K562 (cell line): ENCODE measurements at regions not wholly inside any gene's neighbourhood (a gene's known extent, or its start where the extent isn't known, plus 50 kb on each side); places are given as distances from the start of the nearest gene placed in this dataset.

ENCODE experiments used
- ATAC-seq: fragments of 200-7000 bp; cut with Tn5 transposase; 3 replicates; pipeline ENCODE4 v1.9.1; 2020; ENCODE audit warnings: moderate library complexity
- BruUV-seq: library from RNA; stranded (reverse); fragments of 400-500 nt; replicated peaks from 2 replicates; lab custom pipeline; 2021; lab: Mats Ljungman, UMichigan
- CTCF ChIA-PET: fragments of 300-600 bp; formaldehyde crosslinking; extraction: SDS; loops from one replicate; lab custom pipeline; 2021; ENCODE audit warnings: low intra/inter-chr PET ratio; lab: Yijun Ruan, JAX
- POLR2A ChIA-PET: fragments of 300-600, 350-650 bp; sonication (Branson Sonifier 250); formaldehyde crosslinking; extraction: SDS; loops from one replicate; lab custom pipeline; 2021; ENCODE audit warnings: antibody characterized with exemption, inconsistent platforms; lab: Yijun Ruan, JAX
- DNase-seq, 4 experiments: peaks; one replicate each; pipeline versions ENCODE4 v3.0.0 to v3.0.0-alpha.2; 2011 to 2018; ENCODE audit warnings: low spot score in 3 of 4, mixed read lengths in 3 of 4; ENCODE audit errors: extremely low read depth in 1 of 4
- FAIRE-seq: peaks from 2 replicates; lab custom pipeline; 2011; peaks lifted over from hg19 to GRCh38; lab: Jason Lieb, UNC
- H2AFZ ChIP-seq: 2 replicates; pipeline ENCODE4 v1.6.0; 2011; ENCODE audit warnings: low read depth, low read length, control low read depth, inconsistent platforms
- H3K27ac ChIP-seq: fragments of 200-600 bp; 3 replicates; pipeline ENCODE4 v1.8.0; 2011; ENCODE audit warnings: low read depth, mild to moderate bottlenecking, control low read depth, inconsistent platforms, low read length, moderate library complexity, mixed read lengths; ENCODE audit errors: extremely low read depth
- H3K27me3 ChIP-seq, 2 experiments: fragments of 300-600 bp in 1 of 2; 2 replicates in 1 of 2; 3 replicates in 1 of 2; pipeline versions ENCODE4 v1.6.0 to v1.8.0; 2011; ENCODE audit warnings: inconsistent platforms in 2 of 2, low read length in 2 of 2, mild to moderate bottlenecking in 1 of 2, mixed read lengths in 1 of 2, moderate library complexity in 1 of 2; ENCODE audit not compliant: control insufficient read depth in 2 of 2, insufficient read depth in 2 of 2
- H3K36me3 ChIP-seq: fragments of 300-600 bp; 3 replicates; pipeline ENCODE4 v1.8.0; 2011; ENCODE audit warnings: mild to moderate bottlenecking, low read length, inconsistent platforms; ENCODE audit not compliant: control insufficient read depth, insufficient read depth
- H3K4me1 ChIP-seq, 2 experiments: fragments of 200-600 bp in 1 of 2; replicated peaks in 1 of 2; 2 replicates in 1 of 2; 3 replicates in 1 of 2; pipeline versions ENCODE4 v1.5.1 to v1.8.0; 2011; ENCODE audit warnings: inconsistent platforms in 2 of 2, low read length in 2 of 2, mild to moderate bottlenecking in 1 of 2, mixed read lengths in 1 of 2, moderate library complexity in 1 of 2; ENCODE audit not compliant: control insufficient read depth in 2 of 2, insufficient read depth in 2 of 2
- H3K4me2 ChIP-seq: 2 replicates; pipeline ENCODE4 v1.6.1; 2011; ENCODE audit warnings: low read length, control low read depth, inconsistent platforms, mixed read lengths; ENCODE audit not compliant: insufficient read depth
- H3K4me3 ChIP-seq: fragments of 200-600 bp; sonication (generic), shearing (Covaris generic); 2 replicates; pipeline ENCODE4 v1.5.1; 2016; ENCODE audit warnings: control low read depth, inconsistent platforms
- H3K79me2 ChIP-seq: fragments of 200-600 bp; 3 replicates; pipeline ENCODE4 v1.8.0; 2011; ENCODE audit warnings: low read length, inconsistent platforms; ENCODE audit not compliant: control insufficient read depth, insufficient read depth
- H3K9ac ChIP-seq, 2 experiments: 2 replicates each; pipeline versions ENCODE4 v1.6.0 to v1.6.1; 2011; ENCODE audit warnings: low read depth in 2 of 2, low read length in 2 of 2, control low read depth in 1 of 2, inconsistent platforms in 1 of 2, mild to moderate bottlenecking in 1 of 2, mixed read lengths in 1 of 2; ENCODE audit not compliant: insufficient read depth in 1 of 2
- H3K9me1 ChIP-seq: one replicate; pipeline ENCODE4 v1.6.0; 2011; ENCODE audit warnings: inconsistent platforms, mild to moderate bottlenecking, low read length, moderate library complexity; ENCODE audit not compliant: control insufficient read depth, insufficient read depth
- H3K9me3 ChIP-seq: replicated peaks from 2 replicates; pipeline ENCODE4 v1.5.1; 2011; ENCODE audit warnings: low read depth, low read length, inconsistent platforms; ENCODE audit not compliant: control insufficient read depth, insufficient read depth
- H4K20me1 ChIP-seq: replicated peaks from 2 replicates; pipeline ENCODE4 v1.6.1; 2011; ENCODE audit warnings: low read length, inconsistent platforms, mixed read lengths; ENCODE audit not compliant: control insufficient read depth, insufficient read depth
- FOXA3 ChIP-seq, 2 experiments: fragments of 450-650 bp in 1 of 2; sonication (generic) in 1 of 2; formaldehyde crosslinking; IDR thresholded peaks in 1 of 2; conservative IDR thresholded peaks in 1 of 2; 2 replicates each; pipeline versions ENCODE4 v1.4.0 to v1.8.0; 2020 to 2022; ENCODE audit warnings: mild to moderate bottlenecking in 2 of 2, missing genetic modification reagents in 1 of 2
- SMAD2 ChIP-seq: fragments of 150-350 bp; IDR thresholded peaks from 2 replicates; pipeline ENCODE4 v1.6.1; 2014; ENCODE audit warnings: low read depth, mild to moderate bottlenecking, low read length
- ZNF644 ChIP-seq: fragments of 200-800 bp; sonication (Bioruptor generic); IDR thresholded peaks from 2 replicates; pipeline ENCODE4 v1.6.1; 2016; ENCODE audit warnings: low read depth, missing genetic modification characterization, missing compliant biosample characterization
- ZNF780A ChIP-seq: fragments of 250-450 bp; sonication (Bioruptor Pico); IDR thresholded peaks from 2 replicates; pipeline ENCODE4 v1.5.0; 2021; ENCODE audit warnings: mild to moderate bottlenecking
- WGBS: fragments of 100-300 bp; shearing (Covaris generic); methylation state at CpG from one replicate; pipeline ENCODE4 v1.1.6; 2016; ENCODE audit warnings: low coverage, mixed read lengths; ENCODE audit not compliant: insufficient coverage; ENCODE audit errors: missing lambda C conversion rate; 5-methylcytosine and 5-hydroxymethylcytosine counted together
- in situ Hi-C: fragments of 300-500 bp; cut with MboI; formaldehyde crosslinking; loops from 4 replicates; pipeline ENCODE4 v1.15.0; 2018; ENCODE audit warnings: inconsistent platforms, mixed read lengths
- intact Hi-C: fragments of 100-400 bp; cut with micrococcal nuclease; formaldehyde crosslinking; loops from 2 replicates; pipeline ENCODE4 v1.14.2; 2022
- TF ChIP-seq, protein P1 (sequence below): sonication (generic); formaldehyde crosslinking; IDR thresholded peaks from 2 replicates; pipeline ENCODE4 v1.8.1; 2022; ENCODE audit warnings: missing genetic modification reagents

DNA sequence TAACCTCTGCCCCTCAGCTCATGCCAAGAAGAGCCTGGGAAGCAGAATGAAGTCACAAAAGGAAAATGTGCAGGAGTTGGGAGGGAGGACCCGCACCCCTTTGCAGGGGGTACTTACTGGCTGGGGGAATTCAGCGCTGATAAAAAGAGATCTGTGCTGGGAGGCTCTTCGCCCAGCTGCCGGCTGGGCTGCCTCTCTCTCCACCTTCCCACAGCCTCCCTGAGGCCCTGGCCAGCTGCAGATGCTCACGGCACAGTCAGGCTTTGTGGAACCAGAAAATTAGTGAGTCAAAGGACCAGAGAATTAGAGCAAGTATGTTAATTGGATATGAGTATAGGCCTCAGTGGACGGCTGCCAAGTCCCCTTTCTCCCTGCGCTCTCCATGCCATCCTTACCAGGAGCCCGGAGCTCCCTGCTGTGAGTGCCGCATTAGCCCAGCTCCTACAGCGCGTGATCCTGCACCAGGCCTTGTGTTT is 181.7 kb upstream of the SH3BP4 start:
- TF ChIP-seq ZNF644 (tag) (no peak), SMAD2 (no peak), ZNF780A (no peak), FOXA3 (CRISPR knock-in tag; conservative IDR thresholded peaks at IDR 0.05 in 1 of 2, IDR thresholded peaks at IDR 0.05 in 1 of 2) (no peak)
- TF ChIP-seq, protein P1, sequence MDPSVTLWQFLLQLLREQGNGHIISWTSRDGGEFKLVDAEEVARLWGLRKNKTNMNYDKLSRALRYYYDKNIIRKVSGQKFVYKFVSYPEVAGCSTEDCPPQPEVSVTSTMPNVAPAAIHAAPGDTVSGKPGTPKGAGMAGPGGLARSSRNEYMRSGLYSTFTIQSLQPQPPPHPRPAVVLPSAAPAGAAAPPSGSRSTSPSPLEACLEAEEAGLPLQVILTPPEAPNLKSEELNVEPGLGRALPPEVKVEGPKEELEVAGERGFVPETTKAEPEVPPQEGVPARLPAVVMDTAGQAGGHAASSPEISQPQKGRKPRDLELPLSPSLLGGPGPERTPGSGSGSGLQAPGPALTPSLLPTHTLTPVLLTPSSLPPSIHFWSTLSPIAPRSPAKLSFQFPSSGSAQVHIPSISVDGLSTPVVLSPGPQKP (CRISPR knock-in tag): no peak
- TF ChIP-seq, all 486 proteins: peak for 0
- Histone ChIP-seq H3K9me3 (no peaks in the 10 kb centered on the region), H3K4me1 (no peaks in the 10 kb centered on the region), H3K36me3 (no peaks in the 10 kb centered on the region), H3K27me3 (no peaks in the 10 kb centered on the region; a peak in 1 of 5 replicates), H3K4me2 (no peak overlapping the region), H4K20me1 (no peaks in the 10 kb centered on the region), H3K4me3 (no peak overlapping the region), H3K79me2 (no peaks in the 10 kb centered on the region), H2AFZ (no peak overlapping the region), H3K9me1 (no peaks in the 10 kb centered on the region), H3K27ac (no peak overlapping the region), H3K9ac (no peak overlapping the region)
- ChIA-PET CTCF (no interaction called here), POLR2A (no interaction called here)
- no peak for FAIRE-seq
- in situ Hi-C loops (no loop called here), intact Hi-C loops (no loop called here)
- no peak for ATAC-seq
- BruUV-seq: no TSS peak
- 0% methylated on average over 8 of the region's 11 CpGs for WGBS
- no peak for DNase-seq
